PC-3 (cell line): ENCODE measurements at regions not wholly inside any gene's neighbourhood (a gene's known extent, or its start where the extent isn't known, plus 50 kb on each side); places are given as distances from the start of the nearest gene placed in this dataset.

Experiments
- ATAC-seq: fragments of 200-7000 bp; cut with Tn5 transposase; 2 replicates; pipeline ENCODE4 v1.9.1; 2020; ENCODE audit warnings: mild to moderate bottlenecking, moderate library complexity
- BruUV-seq: library from RNA; stranded (reverse); fragments of 400-500 nt; replicated peaks from 2 replicates; lab custom pipeline; 2021; lab: Mats Ljungman, UMichigan
- CTCF ChIA-PET: fragments of 300-600 bp; sonication (Branson Sonifier 250); formaldehyde crosslinking; loops from one replicate; lab custom pipeline; 2022; ENCODE audit warnings: antibody characterized with exemption; lab: Charles Lee
- POLR2A ChIA-PET: fragments of 300-600 bp; sonication (Branson Sonifier 250); formaldehyde crosslinking; loops from one replicate; lab custom pipeline; 2022; ENCODE audit warnings: antibody characterized with exemption; ENCODE audit not compliant: unreplicated experiment; lab: Charles Lee
- DNase-seq: peaks from one replicate; pipeline ENCODE4 v3.0.0-alpha.2; 2015
- H2AFZ ChIP-seq: fragments of 300-600 bp; sonication (generic); 2 replicates; pipeline ENCODE4 v1.6.0; 2016; ENCODE audit warnings: antibody characterized with exemption, low read length
- H3F3A ChIP-seq: fragments of 300-600 bp; sonication (generic); one replicate; pipeline ENCODE4 v1.6.0; 2017; ENCODE audit warnings: antibody characterized with exemption, low read length, control low read depth, mild to moderate bottlenecking; ENCODE audit not compliant: unreplicated experiment
- H3K27ac ChIP-seq: fragments of 300-600 bp; sonication (generic); 2 replicates; pipeline ENCODE4 v1.5.1; 2016; ENCODE audit warnings: mild to moderate bottlenecking, low read length
- H3K27me3 ChIP-seq: fragments of 300-600 bp; sonication (generic); 2 replicates; pipeline ENCODE4 v1.6.1; 2016; ENCODE audit warnings: low read length, mixed read lengths
- H3K36me3 ChIP-seq: fragments of 300-600 bp; sonication (generic); 2 replicates; pipeline ENCODE4 v1.6.1; 2016; ENCODE audit warnings: low read depth, mixed run types, low read length, mixed read lengths
- H3K4me1 ChIP-seq: fragments of 300-600 bp; sonication (generic); 2 replicates; pipeline ENCODE4 v1.5.1; 2016; ENCODE audit warnings: low read length; ENCODE audit not compliant: insufficient read depth
- H3K4me2 ChIP-seq: fragments of 300-600 bp; sonication (generic); 2 replicates; pipeline ENCODE4 v1.6.0; 2016; ENCODE audit warnings: low read length
- H3K4me3 ChIP-seq: fragments of 300-600 bp; sonication (generic); 2 replicates; pipeline ENCODE4 v1.5.1; 2016; ENCODE audit warnings: mild to moderate bottlenecking, low read length, mixed read lengths
- H3K79me2 ChIP-seq: fragments of 300-600 bp; sonication (generic); 2 replicates; pipeline ENCODE4 v1.6.1; 2017; ENCODE audit warnings: low read length, mixed read lengths
- H3K9ac ChIP-seq: fragments of 300-600 bp; sonication (generic); 2 replicates; pipeline ENCODE4 v1.6.0; 2016; ENCODE audit warnings: mild to moderate bottlenecking, low read length
- H3K9me2 ChIP-seq: fragments of 300-600 bp; sonication (generic); replicated peaks from 2 replicates; pipeline ENCODE4 v1.6.1; 2016; ENCODE audit warnings: mixed run types, low read length, mixed read lengths
- H3K9me3 ChIP-seq: fragments of 300-600 bp; sonication (generic); 2 replicates; pipeline ENCODE4 v1.6.1; 2016; ENCODE audit warnings: low read length, mixed read lengths
- H4K20me1 ChIP-seq: fragments of 300-600 bp; sonication (generic); 2 replicates; pipeline ENCODE4 v1.6.1; 2016; ENCODE audit warnings: low read length, mixed read lengths
- EZH2 ChIP-seq: fragments of 300-600 bp; sonication (generic); IDR thresholded peaks from one replicate; pipeline ENCODE4 v1.6.1; 2017; ENCODE audit warnings: antibody characterized with exemption, mild to moderate bottlenecking, low read length; ENCODE audit not compliant: unreplicated experiment
- EZH2phosphoT487 ChIP-seq: fragments of 300-600 bp; sonication (generic); IDR thresholded peaks from 2 replicates; pipeline ENCODE4 v1.6.1; 2018; ENCODE audit warnings: mild to moderate bottlenecking, antibody characterized with exemption, low read length, borderline replicate concordance
- intact Hi-C: fragments of 100-400 bp; cut with micrococcal nuclease; formaldehyde crosslinking; loops from 2 replicates; pipeline ENCODE4 v1.9.0; 2023
- TF ChIP-seq, protein P1 (sequence below): fragments of 300-600 bp; sonication (generic); conservative IDR thresholded peaks from 2 replicates; pipeline ENCODE4 v1.5.1; 2017; ENCODE audit warnings: antibody characterized with exemption, low read depth, mild to moderate bottlenecking, low read length

DNA sequence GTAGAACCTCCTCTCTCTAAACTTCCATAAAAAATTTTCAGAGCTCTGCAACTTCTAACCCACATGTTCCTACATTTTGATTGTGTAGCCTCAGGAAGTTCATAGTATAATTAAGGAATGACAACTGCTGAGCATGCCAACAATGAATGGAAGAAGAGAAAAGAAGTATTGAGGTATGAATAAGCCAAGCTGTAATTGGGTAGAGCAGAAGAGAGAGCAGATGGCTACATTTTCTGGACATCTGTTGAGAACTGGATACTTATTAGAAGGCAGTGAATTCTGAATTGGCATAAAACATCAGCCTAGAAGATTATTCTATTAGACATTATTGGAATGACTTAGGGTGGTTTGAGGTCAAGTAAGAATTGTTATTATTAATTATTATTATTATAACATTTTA is 728.3 kb upstream of the PHF14 start:
- no peaks in the 10 kb centered on the region for H3K27me3 ChIP-seq
- H2AFZ ChIP-seq: no peak overlapping the region
- no peaks in the 10 kb centered on the region for H3K9me2 ChIP-seq
- no peak overlapping the region for H3K27ac ChIP-seq
- no peaks in the 10 kb centered on the region for H4K20me1 ChIP-seq
- H3K79me2 ChIP-seq: no peaks in the 10 kb centered on the region
- H3K9ac ChIP-seq: no peak overlapping the region
- TF ChIP-seq, protein P1, sequence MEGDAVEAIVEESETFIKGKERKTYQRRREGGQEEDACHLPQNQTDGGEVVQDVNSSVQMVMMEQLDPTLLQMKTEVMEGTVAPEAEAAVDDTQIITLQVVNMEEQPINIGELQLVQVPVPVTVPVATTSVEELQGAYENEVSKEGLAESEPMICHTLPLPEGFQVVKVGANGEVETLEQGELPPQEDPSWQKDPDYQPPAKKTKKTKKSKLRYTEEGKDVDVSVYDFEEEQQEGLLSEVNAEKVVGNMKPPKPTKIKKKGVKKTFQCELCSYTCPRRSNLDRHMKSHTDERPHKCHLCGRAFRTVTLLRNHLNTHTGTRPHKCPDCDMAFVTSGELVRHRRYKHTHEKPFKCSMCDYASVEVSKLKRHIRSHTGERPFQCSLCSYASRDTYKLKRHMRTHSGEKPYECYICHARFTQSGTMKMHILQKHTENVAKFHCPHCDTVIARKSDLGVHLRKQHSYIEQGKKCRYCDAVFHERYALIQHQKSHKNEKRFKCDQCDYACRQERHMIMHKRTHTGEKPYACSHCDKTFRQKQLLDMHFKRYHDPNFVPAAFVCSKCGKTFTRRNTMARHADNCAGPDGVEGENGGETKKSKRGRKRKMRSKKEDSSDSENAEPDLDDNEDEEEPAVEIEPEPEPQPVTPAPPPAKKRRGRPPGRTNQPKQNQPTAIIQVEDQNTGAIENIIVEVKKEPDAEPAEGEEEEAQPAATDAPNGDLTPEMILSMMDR: no peak
- TF ChIP-seq EZH2 (no peak), EZH2phosphoT487 (no peak)
- H3F3A ChIP-seq: no peaks in the 10 kb centered on the region
- CTCF ChIA-PET: no interaction called here
- no peaks in the 10 kb centered on the region for H3K36me3 ChIP-seq
- intact Hi-C loops: no loop called here
- no peaks in the 10 kb centered on the region for H3K4me1 ChIP-seq
- no peak overlapping the region for H3K4me3 ChIP-seq
- no peak overlapping the region for H3K4me2 ChIP-seq
- no peaks in the 10 kb centered on the region; the same call in 1 of the 2 replicates for H3K9me3 ChIP-seq
- BruUV-seq: no TSS peak
- ATAC-seq (no peak), DNase-seq (no peak)
- POLR2A ChIA-PET: no interaction called here

- no peaks in the 10 kb centered on the region for H3K79me2 ChIP-seq
- TF ChIP-seq, protein P1: no peak
- no peak for TF ChIP-seq EZH2phosphoT487
- TF ChIP-seq EZH2: no peak
- no peaks in the 10 kb centered on the region for H4K20me1 ChIP-seq
- CTCF ChIA-PET: no interaction called here
- no peaks in the 10 kb centered on the region for H3F3A ChIP-seq
- BruUV-seq: no TSS peak
- H3K9me2 ChIP-seq: no peaks in the 10 kb centered on the region
- H3K27ac ChIP-seq: no peak overlapping the region
- intact Hi-C loops: no loop called here
- H3K9ac ChIP-seq: no peak overlapping the region
- no peaks in the 10 kb centered on the region for H3K36me3 ChIP-seq
- POLR2A ChIA-PET: no interaction called here
- H3K4me2 ChIP-seq: no peak overlapping the region
- no peaks in the 10 kb centered on the region for H3K27me3 ChIP-seq
- no peak for DNase-seq
- H3K9me3 ChIP-seq: 0 out of 2 replicates have a peak, but pooled peaks cover 8% of the 10 kb centered on the region
- H3K4me1 ChIP-seq: no peaks in the 10 kb centered on the region
- no peak for ATAC-seq
- no peak overlapping the region for H3K4me3 ChIP-seq
- H2AFZ ChIP-seq: no peak overlapping the region
These were observed 716.2 kb upstream of the PHF14 start for GRCh38 chr7:10257438-10257837.

DNA sequence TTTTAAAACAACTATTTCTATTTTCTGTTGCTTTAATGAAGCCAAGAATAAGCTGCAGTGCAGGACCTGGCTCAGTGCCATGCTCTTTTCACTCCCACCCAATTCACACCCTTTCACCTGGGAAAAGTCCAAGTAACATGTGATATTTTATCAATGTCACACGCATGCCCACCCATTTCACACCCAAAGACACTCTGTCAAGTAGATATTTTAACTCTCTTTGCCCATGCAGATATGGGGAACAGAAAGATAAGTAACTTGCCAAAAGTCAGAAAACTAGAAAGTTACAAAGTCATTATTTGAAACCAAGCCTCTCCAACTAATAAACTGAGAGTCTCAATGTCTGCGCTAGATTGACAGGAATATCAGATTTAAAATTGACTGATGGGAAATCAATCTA is 706.7 kb upstream of the PHF14 start:
- POLR2A ChIA-PET: no interaction called here
- intact Hi-C loops: loop anchor here (5.0 kb wide), 1 partner anchor 140 kb away; no protein-coding TSS in a partner anchor
- no peak overlapping the region for H3K27ac ChIP-seq
- no peaks in the 10 kb centered on the region for H3K36me3 ChIP-seq
- H3K9ac ChIP-seq: no peak overlapping the region
- TF ChIP-seq, protein P1: no peak
- TF ChIP-seq EZH2: no peak
- TF ChIP-seq EZH2phosphoT487: no peak
- no peak overlapping the region for H3K4me2 ChIP-seq
- BruUV-seq: no TSS peak
- CTCF ChIA-PET: no interaction called here
- no peaks in the 10 kb centered on the region for H3K27me3 ChIP-seq
- H3K4me3 ChIP-seq: no peak overlapping the region
- H3K4me1 ChIP-seq: no peaks in the 10 kb centered on the region
- no peak overlapping the region for H2AFZ ChIP-seq
- no peaks in the 10 kb centered on the region for H3K9me3 ChIP-seq
- H4K20me1 ChIP-seq: no peaks in the 10 kb centered on the region
- DNase-seq (no peak), ATAC-seq (no peak)
- H3K79me2 ChIP-seq: no peaks in the 10 kb centered on the region
- no peaks in the 10 kb centered on the region for H3K9me2 ChIP-seq
- H3F3A ChIP-seq: no peaks in the 10 kb centered on the region
